SK-N-SH treated with all-trans-retinoic acid at 6 μM for 48 hours (cell line): ENCODE measurements at regions not wholly inside any gene's neighbourhood (a gene's known extent, or its start where the extent isn't known, plus 50 kb on each side); places are given as distances from the start of the nearest gene placed in this dataset.

ENCODE experiments used
- ATAC-seq: fragments of 200-7000 bp; cut with Tn5 transposase; 3 replicates; pipeline ENCODE4 v1.9.1; 2020; ENCODE audit warnings: mild to moderate bottlenecking, moderate library complexity
- ARNTL ChIP-seq: fragments of 450-650 bp; formaldehyde crosslinking; IDR thresholded peaks from 2 replicates; pipeline ENCODE4 v1.5.0; 2020; ENCODE audit warnings: low read depth, mild to moderate bottlenecking, moderate library complexity, borderline replicate concordance
- BACH2 ChIP-seq: fragments of 250-450 bp; sonication (Bioruptor Pico); IDR thresholded peaks from 2 replicates; pipeline ENCODE4 v1.9.0; 2021; ENCODE audit warnings: mild to moderate bottlenecking, borderline replicate concordance
- CREB5 ChIP-seq: fragments of 250-450 bp; sonication (Bioruptor Pico); IDR thresholded peaks from 2 replicates; pipeline ENCODE4 v1.5.1; 2020; ENCODE audit warnings: low read depth, mild to moderate bottlenecking, moderate library complexity
- CSDC2 ChIP-seq: fragments of 250-450 bp; sonication (Bioruptor Pico); IDR thresholded peaks from 2 replicates; pipeline ENCODE4 v1.5.0; 2020; ENCODE audit warnings: mild to moderate bottlenecking, moderate library complexity
- CSRNP3 ChIP-seq: fragments of 250-450 bp; sonication (Bioruptor Pico); IDR thresholded peaks from 2 replicates; pipeline ENCODE4 v1.5.1; 2021; ENCODE audit warnings: mild to moderate bottlenecking, moderate library complexity
- ISL1 ChIP-seq: fragments of 250-450 bp; sonication (Bioruptor Pico); IDR thresholded peaks from 2 replicates; pipeline ENCODE4 v2.1.2; 2022; ENCODE audit warnings: mild to moderate bottlenecking, moderate library complexity
- OSR1 ChIP-seq: fragments of 250-450 bp; sonication (Bioruptor Pico); IDR thresholded peaks from 2 replicates; pipeline ENCODE4 v1.8.0; 2022; ENCODE audit warnings: moderate library complexity, mild to moderate bottlenecking, inconsistent platforms
- POU6F1 ChIP-seq: fragments of 250-450 bp; sonication (Bioruptor Pico); IDR thresholded peaks from 2 replicates; pipeline ENCODE4 v1.8.0; 2021; ENCODE audit warnings: low read depth, mild to moderate bottlenecking, moderate library complexity, borderline replicate concordance
- PPARA ChIP-seq: fragments of 250-450 bp; sonication (Bioruptor Pico); IDR thresholded peaks from 2 replicates; pipeline ENCODE4 v1.5.0; 2020; ENCODE audit warnings: mild to moderate bottlenecking, borderline replicate concordance
- RARB ChIP-seq: fragments of 250-450 bp; sonication (Bioruptor Pico); IDR thresholded peaks from 2 replicates; pipeline ENCODE4 v1.8.0; 2021; ENCODE audit warnings: mild to moderate bottlenecking, moderate library complexity
- SNAI2 ChIP-seq: fragments of 250-450 bp; sonication (Bioruptor Pico); IDR thresholded peaks from 2 replicates; pipeline ENCODE4 v1.5.0; 2020; ENCODE audit warnings: mild to moderate bottlenecking, moderate library complexity
- TOX ChIP-seq: fragments of 250-450 bp; sonication (Bioruptor Pico); IDR thresholded peaks from 2 replicates; pipeline ENCODE4 v1.8.0; 2021; ENCODE audit warnings: mild to moderate bottlenecking, moderate library complexity, borderline replicate concordance
- TSHZ2 ChIP-seq: fragments of 250-450 bp; sonication (Bioruptor Pico); IDR thresholded peaks from 2 replicates; pipeline ENCODE4 v1.5.0; 2020; ENCODE audit warnings: mild to moderate bottlenecking, moderate library complexity
- ZC3H10 ChIP-seq: fragments of 250-450 bp; sonication (Bioruptor Pico); IDR thresholded peaks from 2 replicates; pipeline ENCODE4 v1.5.1; 2021; ENCODE audit warnings: mild to moderate bottlenecking, moderate library complexity
- ZFP3 ChIP-seq: fragments of 250-450 bp; sonication (Bioruptor Pico); IDR thresholded peaks from 2 replicates; pipeline ENCODE4 v1.5.0; 2020; ENCODE audit warnings: mild to moderate bottlenecking, moderate library complexity
- ZFP30 ChIP-seq: fragments of 450-650 bp; formaldehyde crosslinking; IDR thresholded peaks from 2 replicates; pipeline ENCODE4 v1.5.0; 2022; ENCODE audit warnings: mild to moderate bottlenecking, moderate library complexity
- ZNF565 ChIP-seq: fragments of 450-650 bp; formaldehyde crosslinking; conservative IDR thresholded peaks from 2 replicates; pipeline ENCODE4 v1.5.0; 2020; ENCODE audit warnings: low read depth, mild to moderate bottlenecking, moderate library complexity
- ZNF70 ChIP-seq: fragments of 450-650 bp; formaldehyde crosslinking; IDR thresholded peaks from 2 replicates; pipeline ENCODE4 v1.5.0; 2020; ENCODE audit warnings: mild to moderate bottlenecking, moderate library complexity
- ZNF8 ChIP-seq: fragments of 450-650 bp; formaldehyde crosslinking; IDR thresholded peaks from 2 replicates; pipeline ENCODE4 v1.5.0; 2020; ENCODE audit warnings: mild to moderate bottlenecking, moderate library complexity
- TF ChIP-seq, protein P1 (sequence below): fragments of 250-450 bp; sonication (Bioruptor Pico); IDR thresholded peaks from 2 replicates; pipeline ENCODE4 v1.8.0; 2020; ENCODE audit warnings: mild to moderate bottlenecking, moderate library complexity, borderline replicate concordance

- no peak for ATAC-seq
- no peak for TF ChIP-seq TOX (CRISPR knock-in tag)
- TF ChIP-seq ARNTL (CRISPR knock-in tag), result no peak
- no peak for TF ChIP-seq ZC3H10
- TF ChIP-seq CSRNP3 (CRISPR knock-in tag), result no peak
- TF ChIP-seq ZNF70 (CRISPR knock-in tag), result no peak
- no peak for TF ChIP-seq CSDC2 (CRISPR knock-in tag)
- TF ChIP-seq ZFP3 (CRISPR knock-in tag), result no peak
- TF ChIP-seq ISL1 (CRISPR knock-in tag), result no peak
- no peak for TF ChIP-seq OSR1 (CRISPR knock-in tag)
- TF ChIP-seq TSHZ2 (CRISPR knock-in tag), result no peak
- TF ChIP-seq RARB, result no peak
- TF ChIP-seq, protein P1, sequence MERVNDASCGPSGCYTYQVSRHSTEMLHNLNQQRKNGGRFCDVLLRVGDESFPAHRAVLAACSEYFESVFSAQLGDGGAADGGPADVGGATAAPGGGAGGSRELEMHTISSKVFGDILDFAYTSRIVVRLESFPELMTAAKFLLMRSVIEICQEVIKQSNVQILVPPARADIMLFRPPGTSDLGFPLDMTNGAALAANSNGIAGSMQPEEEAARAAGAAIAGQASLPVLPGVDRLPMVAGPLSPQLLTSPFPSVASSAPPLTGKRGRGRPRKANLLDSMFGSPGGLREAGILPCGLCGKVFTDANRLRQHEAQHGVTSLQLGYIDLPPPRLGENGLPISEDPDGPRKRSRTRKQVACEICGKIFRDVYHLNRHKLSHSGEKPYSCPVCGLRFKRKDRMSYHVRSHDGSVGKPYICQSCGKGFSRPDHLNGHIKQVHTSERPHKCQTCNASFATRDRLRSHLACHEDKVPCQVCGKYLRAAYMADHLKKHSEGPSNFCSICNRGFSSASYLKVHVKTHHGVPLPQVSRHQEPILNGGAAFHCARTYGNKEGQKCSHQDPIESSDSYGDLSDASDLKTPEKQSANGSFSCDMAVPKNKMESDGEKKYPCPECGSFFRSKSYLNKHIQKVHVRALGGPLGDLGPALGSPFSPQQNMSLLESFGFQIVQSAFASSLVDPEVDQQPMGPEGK, result no peak
- no peak for TF ChIP-seq SNAI2 (CRISPR knock-in tag)
- TF ChIP-seq CREB5 (CRISPR knock-in tag), result no peak
- TF ChIP-seq ZNF8, result no peak
- TF ChIP-seq POU6F1, result no peak
- TF ChIP-seq PPARA, result no peak
- TF ChIP-seq BACH2, result no peak
- TF ChIP-seq ZFP30, result no peak
- TF ChIP-seq ZNF565 (CRISPR knock-in tag), result no peak
- TF ChIP-seq, all 23 proteins: peak for 0
These were observed 247.1 kb downstream of the GXYLT1 start for GRCh38 chr12:41897593-41897992.

DNA sequence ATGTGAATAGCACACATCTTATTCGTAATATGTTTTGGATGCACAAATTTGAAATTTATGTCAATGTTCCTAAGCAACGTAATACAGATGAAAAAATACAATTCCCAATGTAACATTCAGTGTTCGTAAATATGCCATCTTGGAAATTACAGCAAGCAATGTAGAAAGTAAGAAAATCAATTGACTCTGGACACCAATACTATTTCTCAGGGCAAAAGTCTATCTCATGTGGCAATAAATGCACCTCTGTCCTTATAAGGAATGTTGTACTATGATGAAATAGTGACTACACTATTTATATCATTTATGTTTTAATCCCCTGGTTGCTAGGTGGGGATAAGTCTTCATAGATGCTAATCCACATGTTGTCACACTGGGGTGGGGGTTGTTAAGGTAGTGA lies 251.2 kb downstream of the GXYLT1 start:
- TF ChIP-seq ISL1 (CRISPR knock-in tag) (no peak), ZFP30 (no peak), TOX (CRISPR knock-in tag) (no peak), TSHZ2 (CRISPR knock-in tag) (no peak), ZNF8 (no peak)
- no peak for ATAC-seq
